HEK293 (cell line): ENCODE measurements at regions not wholly inside any gene's neighbourhood (a gene's known extent, or its start where the extent isn't known, plus 50 kb on each side); places are given as distances from the start of the nearest gene placed in this dataset.

ENCODE experiments used
- KLF9 ChIP-seq: fragments of 450-650 bp; formaldehyde crosslinking; IDR thresholded peaks from 2 replicates; pipeline ENCODE4 v1.5.1; 2016; ENCODE audit warnings: missing biosample characterization, missing genetic modification characterization, low read depth
- TCF7L2 ChIP-seq: IDR thresholded peaks from 2 replicates; pipeline ENCODE4 v1.6.1; 2011; ENCODE audit warnings: low read depth, mild to moderate bottlenecking, inconsistent platforms, low read length, moderate library complexity, borderline replicate concordance
- ZNF239 ChIP-seq: fragments of 450-650 bp; formaldehyde crosslinking; IDR thresholded peaks from 2 replicates; pipeline ENCODE4 v1.5.1; 2016; ENCODE audit warnings: missing biosample characterization, missing genetic modification characterization
- ZNF292 ChIP-seq: fragments of 450-650 bp; formaldehyde crosslinking; IDR thresholded peaks from 2 replicates; pipeline ENCODE4 v1.5.1; 2016; ENCODE audit warnings: low read depth, missing biosample characterization, missing genetic modification characterization, borderline replicate concordance

GRCh38 chr15:38824719-38825118 lies 260.1 kb upstream of the RASGRP1 start:
- TF ChIP-seq TCF7L2 (no peak), KLF9 (tag by site-specific recombination) (no peak), ZNF239 (tag by site-specific recombination) (no peak), ZNF292 (no peak)
